ENCODE measurements at regions not wholly inside any gene's neighbourhood (a gene's known extent, or its start where the extent isn't known, plus 50 kb on each side); places are given as distances from the start of the nearest gene placed in this dataset.

- TF ChIP-seq CTCF (IDR thresholded peaks at IDR 0.05; ENCODE audit: poor library complexity, severe bottlenecking) (no peak), SMC3 (conservative IDR thresholded peaks at IDR 0.05; ENCODE audit: poor library complexity) (no peak), POLR2AphosphoS5 (IDR thresholded peaks at IDR 0.05) (no peak), RAD21 (conservative IDR thresholded peaks at IDR 0.05) (no peak), EZH2 (IDR thresholded peaks at IDR 0.05; ENCODE audit: borderline replicate concordance, insufficient read depth, low read length, poor library complexity, severe bottlenecking) (no peak), MXI1 (conservative IDR thresholded peaks at IDR 0.05; ENCODE audit: poor library complexity, severe bottlenecking) (no peak), EP300 (conservative IDR thresholded peaks at IDR 0.05; ENCODE audit: poor library complexity, severe bottlenecking) (no peak), TAF1 (IDR thresholded peaks at IDR 0.05; ENCODE audit: low read depth) (no peak), REST (IDR thresholded peaks at IDR 0.05; ENCODE audit: borderline replicate concordance) (no peak)
These were observed 84.1 kb downstream of the GLI2 start for GRCh38 chr2:120819720-120820210.

Measured in neural cell (in vitro differentiated cells).